Activated B cell treated with CpG ODN at 0.5 μM for 24 hours (primary cell): ENCODE measurements at regions not wholly inside any gene's neighbourhood (a gene's known extent, or its start where the extent isn't known, plus 50 kb on each side); places are given as distances from the start of the nearest gene placed in this dataset.

Source experiments
- ATAC-seq: fragments of 200-7000 bp; cut with Tn5 transposase; one replicate; pipeline ENCODE4 v1.10.0; 2021; ENCODE audit warnings: low read depth, mild to moderate bottlenecking, moderate library complexity
- CTCF ChIA-PET: fragments of 350-600 bp; sonication (Branson Sonifier 250); formaldehyde crosslinking; loops from one replicate; lab custom pipeline; 2021; ENCODE audit warnings: antibody characterized with exemption; lab: Charles Lee
- POLR2A ChIA-PET: fragments of 350-600 bp; sonication (Branson Sonifier 250); formaldehyde crosslinking; loops from one replicate; lab custom pipeline; 2021; ENCODE audit warnings: antibody characterized with exemption; lab: Charles Lee
- DNase-seq: peaks from one replicate; pipeline ENCODE4 v3.0.0; 2022
- H3K27ac Mint-ChIP-seq: one replicate; pipeline ENCODE4 v1.8.0; 2020; ENCODE audit warnings: mixed read lengths
- H3K27me3 Mint-ChIP-seq: one replicate; pipeline ENCODE4 v1.8.0; 2021; ENCODE audit warnings: mixed read lengths
- H3K36me3 Mint-ChIP-seq: one replicate; pipeline ENCODE4 v1.8.0; 2021; ENCODE audit warnings: low read depth, mixed read lengths
- H3K4me1 Mint-ChIP-seq: one replicate; pipeline ENCODE4 v1.8.0; 2021; ENCODE audit warnings: mixed read lengths
- H3K4me3 Mint-ChIP-seq: one replicate; pipeline ENCODE4 v1.8.0; 2020; ENCODE audit warnings: mild to moderate bottlenecking, mixed read lengths
- H3K9me3 Mint-ChIP-seq: one replicate; pipeline ENCODE4 v1.8.0; 2020; ENCODE audit warnings: mixed read lengths
- CTCF ChIP-seq: fragments of 200-600 bp; IDR thresholded peaks from one replicate; pipeline ENCODE4 v1.8.0; 2022; ENCODE audit warnings: antibody characterized with exemption, mild to moderate bottlenecking
- intact Hi-C: fragments of 100-400 bp; cut with micrococcal nuclease; formaldehyde crosslinking; loops from one replicate; pipeline ENCODE4 v1.15.1; 2024

DNA sequence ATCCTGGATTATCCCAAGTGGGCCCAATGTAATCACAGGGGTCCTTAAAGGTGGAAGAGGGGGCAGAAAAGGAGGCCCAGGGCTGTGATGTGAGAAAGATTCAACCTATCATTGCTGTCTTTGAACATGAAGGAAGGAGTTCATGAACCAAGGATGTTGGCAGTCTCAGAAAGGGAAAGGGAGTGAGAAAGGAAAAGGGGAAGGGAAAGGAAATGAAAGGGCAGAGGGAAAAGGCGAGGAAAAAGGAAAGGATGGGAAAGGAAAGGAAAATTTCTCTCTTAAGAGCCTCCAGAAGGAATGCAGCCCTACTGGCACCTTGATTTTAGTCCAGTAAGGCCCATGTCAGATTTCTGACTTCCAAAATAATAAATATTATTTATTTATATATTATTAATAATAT lies 687.8 kb downstream of the COL12A1 start:
- no peak for ATAC-seq
- Mint-ChIP-seq H3K27me3 (no peaks in the 10 kb centered on the region), H3K36me3 (no peaks in the 10 kb centered on the region), H3K27ac (no peak overlapping the region), H3K4me1 (no peaks in the 10 kb centered on the region), H3K4me3 (no peak overlapping the region), H3K9me3 (peaks cover 8% of the 10 kb centered on the region)
- CTCF ChIA-PET: no interaction called here
- no peak for TF ChIP-seq CTCF
- POLR2A ChIA-PET: no interaction called here
- DNase-seq: no peak
- intact Hi-C loops: no loop called here

DNA sequence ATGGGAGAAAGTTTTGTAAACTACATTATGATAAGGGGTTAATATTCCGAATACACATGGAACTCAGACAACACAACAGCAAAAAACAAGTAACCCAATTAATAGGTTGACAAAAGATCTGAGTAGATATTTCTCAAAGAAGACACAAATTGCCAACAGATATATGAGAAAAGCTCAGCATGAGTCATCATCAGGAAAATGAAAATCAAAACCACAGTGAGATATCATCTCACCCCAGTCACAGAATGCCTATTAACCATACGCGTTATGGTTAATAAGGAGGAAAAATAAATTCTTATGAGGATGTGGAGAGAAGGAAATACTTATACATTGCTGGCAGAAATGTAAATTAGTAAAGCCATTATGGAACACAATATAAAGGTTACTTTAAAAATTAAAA lies 695.0 kb downstream of the COL12A1 start:
- Mint-ChIP-seq H3K4me1 (no peaks in the 10 kb centered on the region), H3K27me3 (no peaks in the 10 kb centered on the region), H3K36me3 (no peaks in the 10 kb centered on the region), H3K9me3 (peaks cover 13% of the 10 kb centered on the region), H3K27ac (no peak overlapping the region), H3K4me3 (no peak overlapping the region)
- DNase-seq (no peak), ATAC-seq (no peak)
- no peak for TF ChIP-seq CTCF
- POLR2A ChIA-PET: no interaction called here
- intact Hi-C loops: no loop called here
- CTCF ChIA-PET: no interaction called here

DNA sequence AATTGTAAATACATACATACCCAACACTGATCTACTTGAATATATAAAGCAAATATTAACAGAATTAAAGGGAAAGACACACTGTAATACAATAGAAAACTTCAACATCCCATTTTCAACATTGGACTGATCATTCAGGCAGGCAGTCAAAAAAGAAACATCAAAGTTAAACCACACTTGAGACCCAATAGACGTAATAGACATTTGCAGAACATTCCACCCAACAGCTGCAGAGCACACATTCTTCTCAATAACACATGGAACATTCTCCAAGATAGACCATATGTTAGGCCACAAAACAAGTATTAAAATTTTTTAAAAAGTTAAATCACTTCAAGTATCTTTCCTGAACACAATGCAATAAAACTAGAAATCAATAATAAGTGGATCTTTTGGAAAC lies 698.2 kb downstream of the COL12A1 start:
- no peak for TF ChIP-seq CTCF
- no peaks in the 10 kb centered on the region for H3K27me3 Mint-ChIP-seq
- H3K9me3 Mint-ChIP-seq: peaks cover 21% of the 10 kb centered on the region
- intact Hi-C loops: no loop called here
- DNase-seq (no peak), ATAC-seq (no peak)
- H3K36me3 Mint-ChIP-seq: peaks cover 1% of the 10 kb centered on the region
- H3K4me1 Mint-ChIP-seq: no peaks in the 10 kb centered on the region
- POLR2A ChIA-PET: no interaction called here
- H3K4me3 Mint-ChIP-seq: no peak overlapping the region
- no peak overlapping the region for H3K27ac Mint-ChIP-seq
- CTCF ChIA-PET: no interaction called here

GRCh38 chr6:74505391-74505790 lies 700.5 kb downstream of the COL12A1 start:
- intact Hi-C loops: no loop called here
- POLR2A ChIA-PET: no interaction called here
- H3K27me3 Mint-ChIP-seq: no peaks in the 10 kb centered on the region
- H3K4me3 Mint-ChIP-seq: no peak overlapping the region
- DNase-seq: no peak
- peaks cover 16% of the 10 kb centered on the region for H3K9me3 Mint-ChIP-seq
- CTCF ChIA-PET: no interaction called here
- H3K36me3 Mint-ChIP-seq: peaks cover 1% of the 10 kb centered on the region
- no peak overlapping the region for H3K27ac Mint-ChIP-seq
- ATAC-seq: no peak
- H3K4me1 Mint-ChIP-seq: no peaks in the 10 kb centered on the region
- no peak for TF ChIP-seq CTCF

- ATAC-seq (no peak), DNase-seq (no peak)
- H3K4me3 Mint-ChIP-seq: no peak overlapping the region
- H3K4me1 Mint-ChIP-seq: no peaks in the 10 kb centered on the region
- peaks cover 16% of the 10 kb centered on the region for H3K9me3 Mint-ChIP-seq
- ChIA-PET POLR2A (no interaction called here), CTCF (no interaction called here)
- intact Hi-C loops: no loop called here
- H3K27me3 Mint-ChIP-seq: no peaks in the 10 kb centered on the region
- TF ChIP-seq CTCF: no peak
- no peak overlapping the region for H3K27ac Mint-ChIP-seq
- peaks cover 1% of the 10 kb centered on the region for H3K36me3 Mint-ChIP-seq
Measured at GRCh38 chr6:74504941-74505340, 700.9 kb downstream of the COL12A1 start.
